Hematopoietic multipotent progenitor cell treated with erythropoietin and hydrocortisone succinate and interleukin-3 and kit ligand, for 15 days (in vitro differentiated cells): ENCODE measurements at regions not wholly inside any gene's neighbourhood (a gene's known extent, or its start where the extent isn't known, plus 50 kb on each side); places are given as distances from the start of the nearest gene placed in this dataset.

Source experiments
- DNase-seq: peaks from one replicate; pipeline ENCODE4 v3.0.0-alpha.2; 2015; ENCODE audit warnings: low spot score

DNA sequence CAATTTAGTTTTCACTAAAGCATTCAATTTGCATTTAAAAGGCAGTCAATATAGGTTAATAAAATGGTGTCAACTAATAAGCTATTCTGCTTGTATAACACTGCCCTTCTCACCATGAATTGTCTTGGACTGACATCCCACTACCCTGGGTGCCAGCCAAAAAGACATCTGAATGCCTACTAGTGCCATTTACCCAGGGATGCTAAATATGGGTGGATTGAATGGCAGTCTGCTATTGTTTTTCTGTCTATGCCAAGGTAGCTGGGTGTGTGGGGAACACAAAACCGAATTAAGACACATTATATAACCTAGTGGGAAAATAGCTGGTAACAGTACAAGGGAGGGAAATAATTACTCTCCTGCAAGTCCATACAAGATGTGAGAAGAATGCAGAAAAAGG lies 240.0 kb upstream of the CFAP20DC start:
- DNase-seq: no peak

- DNase-seq: no peak
Measured at GRCh38 chr3:59288951-59289350, 239.1 kb upstream of the CFAP20DC start.

DNA sequence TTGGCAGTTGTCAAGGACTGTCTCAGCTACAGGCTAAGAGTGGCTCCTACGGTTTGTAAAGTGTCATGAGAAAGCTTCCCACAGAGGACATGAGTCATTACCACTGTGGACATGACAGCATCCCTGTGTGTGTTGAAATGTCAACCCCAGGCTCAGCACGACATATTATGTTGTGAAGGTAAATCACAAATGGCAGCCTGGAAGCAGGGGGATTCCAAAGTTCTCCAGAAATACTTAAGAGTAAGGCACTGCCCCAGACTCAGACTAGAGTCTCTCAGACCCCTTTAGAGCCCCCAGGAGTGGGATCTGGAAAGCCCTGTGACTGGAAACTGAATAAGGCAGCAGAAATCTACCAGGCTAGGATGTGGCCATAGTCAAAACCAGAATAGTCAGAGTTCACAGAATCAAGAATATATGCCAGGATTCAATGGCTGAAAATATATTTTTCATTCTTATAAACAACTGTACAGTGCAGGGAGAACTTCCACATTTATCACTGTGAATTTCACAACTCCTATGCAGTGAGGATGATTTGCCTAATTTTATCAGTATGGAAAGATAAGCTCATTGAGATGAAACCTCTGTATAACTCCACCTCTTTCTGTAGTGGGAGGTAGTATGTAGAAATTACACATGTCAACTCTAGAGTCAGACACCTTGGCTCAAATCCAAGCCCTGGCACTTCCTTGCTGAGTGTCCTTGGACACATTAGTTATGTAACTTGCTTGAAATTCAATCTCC lies 237.1 kb upstream of the CFAP20DC start:
- DNase-seq: no peak

- DNase-seq: no peak
Measured at GRCh38 chr3:59285560-59285959, 235.7 kb upstream of the CFAP20DC start.

GRCh38 chr3:59284926-59285325 lies 235.1 kb upstream of the CFAP20DC start:
- DNase-seq: no peak

- DNase-seq: no peak
Measured at GRCh38 chr3:59280113-59280512, 230.3 kb upstream of the CFAP20DC start.

- DNase-seq: no peak
Measured at GRCh38 chr3:59277816-59278215, 228.0 kb upstream of the CFAP20DC start.

GRCh38 chr3:59277201-59277600 lies 227.4 kb upstream of the CFAP20DC start:
- no peak for DNase-seq

- DNase-seq: no peak
Measured at GRCh38 chr3:59273976-59274375, 224.2 kb upstream of the CFAP20DC start.

- DNase-seq: no peak
Measured at GRCh38 chr3:59271971-59272370, 222.1 kb upstream of the CFAP20DC start.

GRCh38 chr3:59270921-59271320 lies 221.1 kb upstream of the CFAP20DC start:
- DNase-seq: no peak

GRCh38 chr3:59270209-59270608 lies 220.4 kb upstream of the CFAP20DC start:
- DNase-seq: no peak

- DNase-seq: no peak
Measured at GRCh38 chr3:59268170-59268569, 218.3 kb upstream of the CFAP20DC start.

- no peak for DNase-seq
Measured at GRCh38 chr3:59267021-59267420, 217.2 kb upstream of the CFAP20DC start.

- DNase-seq: no peak
Measured at GRCh38 chr3:59266551-59266950, 216.7 kb upstream of the CFAP20DC start.

DNA sequence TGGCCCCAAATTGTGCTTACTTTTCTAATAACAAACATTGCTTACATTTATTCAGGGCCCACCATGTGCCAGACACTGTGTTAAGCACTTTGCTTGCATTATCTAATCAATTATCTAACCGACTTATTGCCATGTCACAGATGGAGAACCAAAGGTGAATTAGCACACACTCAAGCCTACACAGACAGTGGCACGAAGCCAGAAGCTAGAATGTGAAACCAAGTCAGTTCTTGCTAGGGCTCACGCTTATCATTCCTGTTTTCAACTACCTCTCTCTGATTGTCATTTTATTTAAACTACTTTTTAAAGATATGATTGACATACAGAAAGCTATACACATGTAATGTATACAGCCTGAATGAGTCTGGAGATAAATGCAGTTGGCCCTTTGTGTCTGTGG lies 215.7 kb upstream of the CFAP20DC start:
- DNase-seq: no peak

DNA sequence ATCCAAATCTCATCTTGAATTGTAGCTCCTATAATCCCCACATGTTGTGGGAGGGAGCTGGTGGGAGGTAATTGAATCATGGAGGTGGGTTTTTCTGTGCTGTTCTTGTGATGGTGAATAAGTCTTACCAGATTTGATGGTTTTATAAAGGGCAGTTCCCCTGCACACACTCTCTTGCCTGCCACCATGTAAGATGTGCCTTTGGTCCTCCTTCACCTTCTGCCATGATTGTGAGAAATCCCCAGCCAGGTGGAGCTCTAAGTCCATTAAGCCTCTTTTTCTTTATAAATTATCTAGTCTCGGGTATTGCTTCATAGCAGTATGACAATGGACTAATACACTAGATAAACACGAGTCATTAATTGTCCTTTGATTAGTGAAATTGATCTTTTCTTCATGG lies 214.5 kb upstream of the CFAP20DC start:
- no peak for DNase-seq

DNA sequence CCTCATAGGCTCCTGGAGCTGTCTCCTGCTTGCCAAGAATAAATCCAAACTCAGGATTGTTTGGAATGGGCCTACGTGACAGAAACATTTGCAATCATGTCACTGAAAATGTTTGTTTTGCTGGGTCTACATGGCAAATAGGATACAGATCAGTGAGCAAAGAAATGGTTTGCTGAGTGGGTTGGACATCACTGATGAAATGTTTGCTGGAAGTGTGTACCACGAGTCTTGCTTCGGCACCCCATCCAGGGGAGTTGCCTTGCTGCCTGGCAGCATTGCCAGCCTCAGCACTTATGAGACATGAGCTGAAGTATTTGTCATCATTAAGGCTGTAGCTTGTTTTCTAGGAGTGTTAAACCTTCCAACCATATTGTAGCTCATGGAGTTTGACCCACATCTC lies 213.3 kb upstream of the CFAP20DC start:
- no peak for DNase-seq

DNA sequence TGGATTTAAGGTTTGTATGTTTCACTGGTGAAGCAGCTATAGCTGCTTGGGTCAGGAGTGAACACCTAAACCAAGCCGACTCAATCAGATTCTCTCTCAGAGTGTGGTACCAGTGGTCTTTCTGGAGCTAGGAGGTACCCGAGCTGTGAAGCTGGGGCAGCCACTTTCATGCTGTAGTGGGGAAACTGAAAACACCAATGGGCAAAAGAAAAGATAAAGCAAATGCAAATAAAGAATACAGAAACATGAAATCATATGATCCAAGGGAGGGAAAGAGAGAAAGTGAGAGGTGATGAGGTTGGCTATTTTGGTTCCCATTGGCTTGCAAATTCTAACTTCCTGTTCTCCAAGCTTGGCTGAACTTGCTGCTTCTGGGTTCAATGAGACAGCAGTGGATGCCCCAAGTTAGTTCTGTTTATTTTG lies 212.3 kb upstream of the CFAP20DC start:
- DNase-seq: no peak

DNA sequence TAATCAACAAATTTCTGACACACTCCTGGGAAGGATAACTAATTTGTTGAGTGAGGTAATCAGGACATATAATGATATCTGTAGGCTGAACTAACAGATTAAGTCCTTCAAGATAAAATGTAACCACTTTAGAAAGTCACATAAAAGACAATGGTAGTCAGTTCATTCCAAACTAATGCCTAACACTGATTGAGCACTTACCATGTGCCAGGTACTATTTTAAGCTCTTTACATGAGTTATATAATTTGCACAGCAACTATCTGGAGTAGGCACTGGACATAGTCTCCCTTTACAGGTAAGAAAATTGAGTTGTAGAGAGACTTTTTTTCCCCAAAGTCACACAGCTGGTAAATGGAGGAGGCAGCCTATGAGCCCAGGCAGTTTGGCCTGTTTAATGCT lies 211.2 kb upstream of the CFAP20DC start:
- DNase-seq: no peak

DNA sequence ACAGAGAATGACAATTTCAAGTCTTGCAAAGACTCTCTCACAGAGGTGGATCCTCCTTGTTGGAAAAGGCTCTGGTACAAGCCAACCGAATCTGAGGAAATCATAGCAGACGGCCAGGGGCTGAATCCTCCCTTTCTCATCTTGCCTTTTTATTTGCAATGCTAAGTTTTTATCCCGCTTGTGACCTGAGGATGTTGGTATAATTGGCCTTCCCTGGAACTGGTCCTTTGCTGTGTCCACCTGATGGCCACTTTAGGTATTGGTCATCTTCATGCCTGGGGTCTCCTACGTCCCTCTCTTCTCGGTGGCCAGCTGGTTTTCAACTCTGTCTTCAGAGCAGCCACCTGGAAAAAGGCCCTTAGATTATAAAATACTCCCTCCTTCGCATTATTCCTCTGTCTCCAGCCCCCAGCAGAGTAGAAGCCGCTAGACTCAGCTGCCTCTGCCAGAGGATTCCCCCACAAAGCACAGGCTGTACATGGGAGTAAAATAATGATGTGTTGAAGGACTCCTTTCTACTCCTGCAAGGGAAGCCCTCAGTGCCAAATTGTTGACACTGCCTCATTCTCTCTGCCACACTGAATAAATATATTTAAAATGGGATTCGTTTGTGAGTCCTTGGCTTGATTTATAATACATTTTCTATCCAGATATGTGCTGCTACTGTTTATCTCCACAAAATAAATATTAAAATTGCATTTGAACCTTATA lies 208.9 kb upstream of the CFAP20DC start:
- DNase-seq: no peak

DNA sequence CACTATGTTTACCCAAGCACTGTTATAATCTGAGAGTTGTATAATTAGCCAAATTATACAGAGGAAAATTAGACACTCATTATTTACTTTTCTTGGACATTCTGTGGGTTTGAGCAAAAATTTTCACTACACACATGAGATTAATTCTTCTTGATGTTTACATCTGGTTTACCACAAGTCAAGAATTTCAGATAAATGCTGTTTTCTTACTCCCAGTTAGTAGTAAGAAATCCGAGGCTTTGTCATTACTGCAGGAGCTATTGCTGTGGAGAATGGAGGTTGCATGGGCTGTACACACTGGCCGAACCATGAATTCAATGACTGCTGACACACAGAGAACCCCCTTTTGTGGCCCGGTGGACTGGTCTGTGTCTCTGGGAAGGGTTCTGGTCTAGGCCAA lies 207.7 kb upstream of the CFAP20DC start:
- no peak for DNase-seq

- no peak for DNase-seq
Measured at GRCh38 chr3:59256230-59256629, 206.4 kb upstream of the CFAP20DC start.

DNA sequence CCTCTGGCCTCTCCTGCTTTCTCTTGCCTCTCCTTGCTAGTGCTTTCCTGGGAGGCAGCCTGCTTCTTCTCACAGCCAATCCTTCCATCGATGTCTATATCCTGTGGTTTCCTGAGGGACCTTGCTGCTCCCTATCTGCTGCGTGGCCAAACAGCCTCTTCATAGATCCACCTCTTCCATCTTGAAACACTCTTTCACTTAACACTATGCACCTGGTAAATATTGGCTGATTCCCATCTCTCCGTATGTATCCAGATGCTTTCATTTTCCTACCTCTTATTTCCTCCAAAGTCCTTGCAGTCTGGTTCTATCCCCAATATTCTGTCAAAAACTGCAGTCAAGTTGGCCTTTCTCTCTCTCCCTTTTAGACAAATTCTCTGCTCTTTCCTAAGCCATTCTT lies 205.2 kb upstream of the CFAP20DC start:
- no peak for DNase-seq
